Prostate gland (tissue), 2 donors: ENCODE measurements at regions not wholly inside any gene's neighbourhood (a gene's known extent, or its start where the extent isn't known, plus 50 kb on each side); places are given as distances from the start of the nearest gene placed in this dataset.

Experiments
- DNase-seq: peaks from one replicate; pipeline ENCODE4 v3.0.0-alpha.2; 2019; ENCODE audit warnings: low spot score
- H3K27ac ChIP-seq, 2 donors: fragments of 200-600 bp; sonication (generic); 2 replicates each; pipeline ENCODE4 v1.5.1; 2017 to 2019
- H3K27me3 ChIP-seq: fragments of 200-600 bp; sonication (generic); replicated peaks from 2 replicates; pipeline ENCODE4 v1.5.1; 2019; ENCODE audit not compliant: insufficient read depth
- H3K36me3 ChIP-seq, 2 donors: fragments of 200-600 bp; sonication (generic); 1 replicate in 1 of 2; 2 replicates in 1 of 2; pipeline versions ENCODE4 v1.5.1 to v1.8.1; 2017 to 2019
- H3K4me1 ChIP-seq: fragments of 200-600 bp; sonication (generic); replicated peaks from 2 replicates; pipeline ENCODE4 v1.5.1; 2019
- H3K4me3 ChIP-seq, 2 donors: fragments of 200-600 bp; sonication (generic); 2 replicates each; pipeline ENCODE4 v1.5.1; 2017 to 2019
- H3K9me3 ChIP-seq: fragments of 200-600 bp; sonication (generic); 2 replicates; pipeline ENCODE4 v1.5.1; 2017
- POLR2A ChIP-seq: fragments of 450-650 bp; IDR thresholded peaks from one replicate; pipeline ENCODE4 v1.6.1; 2016; ENCODE audit warnings: antibody characterized with exemption, mild to moderate bottlenecking
- POLR2AphosphoS5 ChIP-seq: sonication (generic); formaldehyde crosslinking; IDR thresholded peaks from one replicate; pipeline ENCODE4 v1.6.1; 2017; ENCODE audit warnings: antibody characterized with exemption
- WGBS: methylation state at CpG from one replicate; pipeline ENCODE4 v1.1.5; 2018; 5-methylcytosine and 5-hydroxymethylcytosine counted together
- intact Hi-C: fragments of 100-400 bp; cut with DNase I; formaldehyde crosslinking; loops from one replicate; pipeline ENCODE4 v1.14.2; 2022
- TF ChIP-seq, protein P1 (sequence below), 4 experiments: fragments of 200-600 bp in 2 of 4; fragments of 450-650 bp in 2 of 4; sonication (generic) in 2 of 4; IDR thresholded peaks; 1 replicate in 3 of 4; 2 replicates in 1 of 4; pipeline ENCODE4 v1.5.1; 2016 to 2019; ENCODE audit warnings: antibody characterized with exemption in 4 of 4, mild to moderate bottlenecking in 2 of 4, moderate library complexity in 2 of 4

DNA sequence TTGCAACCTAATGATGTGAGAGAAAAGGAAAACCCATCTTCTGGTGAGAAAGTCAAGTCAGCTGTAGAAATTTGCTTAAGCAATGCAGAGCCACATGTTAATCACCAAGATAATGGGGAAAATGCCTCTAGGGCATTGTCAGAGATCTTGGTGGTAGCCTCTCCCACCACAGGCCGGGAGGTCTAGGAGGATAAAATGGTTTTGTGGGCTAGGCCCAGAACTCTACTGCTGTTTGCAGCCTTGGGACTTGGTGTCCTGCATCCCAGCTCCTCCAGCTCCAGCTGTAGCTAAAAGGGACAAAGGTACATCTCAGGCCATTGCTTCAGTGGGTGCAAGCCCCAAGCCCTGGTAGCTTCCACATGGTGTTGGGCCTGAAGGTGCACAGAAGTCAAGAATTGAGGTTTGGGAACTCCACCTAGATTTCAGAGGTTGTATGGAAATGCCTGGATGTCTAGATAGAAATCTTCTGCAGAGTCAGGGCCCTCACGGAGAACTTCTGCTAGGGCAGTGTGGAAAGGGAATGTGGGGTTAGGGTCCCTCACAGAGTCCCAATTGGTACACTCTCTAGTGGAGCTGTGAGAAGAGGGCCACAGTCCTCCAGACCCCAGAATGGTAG, 382.2 kb upstream of the KLHL1 start:
- no peak overlapping the region for H3K27ac ChIP-seq
- no peak overlapping the region for H3K4me3 ChIP-seq
- H3K27me3 ChIP-seq, result no peaks in the 10 kb centered on the region
- WGBS, result 93% methylated on average over 2 of the region's 2 CpGs
- no peaks in the 10 kb centered on the region for H3K4me1 ChIP-seq
- intact Hi-C loops, result no loop called here
- no peaks in the 10 kb centered on the region for H3K36me3 ChIP-seq
- no peaks in the 10 kb centered on the region for H3K9me3 ChIP-seq
- DNase-seq, result no peak
- TF ChIP-seq, protein P1, sequence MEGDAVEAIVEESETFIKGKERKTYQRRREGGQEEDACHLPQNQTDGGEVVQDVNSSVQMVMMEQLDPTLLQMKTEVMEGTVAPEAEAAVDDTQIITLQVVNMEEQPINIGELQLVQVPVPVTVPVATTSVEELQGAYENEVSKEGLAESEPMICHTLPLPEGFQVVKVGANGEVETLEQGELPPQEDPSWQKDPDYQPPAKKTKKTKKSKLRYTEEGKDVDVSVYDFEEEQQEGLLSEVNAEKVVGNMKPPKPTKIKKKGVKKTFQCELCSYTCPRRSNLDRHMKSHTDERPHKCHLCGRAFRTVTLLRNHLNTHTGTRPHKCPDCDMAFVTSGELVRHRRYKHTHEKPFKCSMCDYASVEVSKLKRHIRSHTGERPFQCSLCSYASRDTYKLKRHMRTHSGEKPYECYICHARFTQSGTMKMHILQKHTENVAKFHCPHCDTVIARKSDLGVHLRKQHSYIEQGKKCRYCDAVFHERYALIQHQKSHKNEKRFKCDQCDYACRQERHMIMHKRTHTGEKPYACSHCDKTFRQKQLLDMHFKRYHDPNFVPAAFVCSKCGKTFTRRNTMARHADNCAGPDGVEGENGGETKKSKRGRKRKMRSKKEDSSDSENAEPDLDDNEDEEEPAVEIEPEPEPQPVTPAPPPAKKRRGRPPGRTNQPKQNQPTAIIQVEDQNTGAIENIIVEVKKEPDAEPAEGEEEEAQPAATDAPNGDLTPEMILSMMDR (IDR thresholded peaks at IDR 0.05), result no peak
- TF ChIP-seq POLR2A, result no peak
- TF ChIP-seq POLR2AphosphoS5, result no peak

DNA sequence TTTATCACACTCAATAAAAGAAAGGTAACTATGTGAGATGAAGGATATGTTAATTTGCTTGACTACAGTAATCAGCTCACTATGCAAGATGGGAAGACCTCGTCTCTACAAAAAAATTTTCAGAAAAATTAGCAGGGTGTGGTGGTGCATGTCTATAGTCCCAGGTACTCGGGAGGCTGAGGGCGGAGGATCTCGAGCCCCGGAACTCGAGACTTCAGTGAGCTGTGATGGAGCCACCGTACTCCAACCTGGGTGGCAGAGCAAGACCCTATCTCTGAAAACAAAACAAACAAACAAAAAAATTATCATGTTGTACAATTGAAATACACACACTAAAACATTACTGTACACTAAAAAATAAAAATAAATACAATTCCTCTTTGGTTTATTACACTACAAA, 376.7 kb upstream of the KLHL1 start:
- 91% methylated on average over 7 of the region's 7 CpGs for WGBS

DNA sequence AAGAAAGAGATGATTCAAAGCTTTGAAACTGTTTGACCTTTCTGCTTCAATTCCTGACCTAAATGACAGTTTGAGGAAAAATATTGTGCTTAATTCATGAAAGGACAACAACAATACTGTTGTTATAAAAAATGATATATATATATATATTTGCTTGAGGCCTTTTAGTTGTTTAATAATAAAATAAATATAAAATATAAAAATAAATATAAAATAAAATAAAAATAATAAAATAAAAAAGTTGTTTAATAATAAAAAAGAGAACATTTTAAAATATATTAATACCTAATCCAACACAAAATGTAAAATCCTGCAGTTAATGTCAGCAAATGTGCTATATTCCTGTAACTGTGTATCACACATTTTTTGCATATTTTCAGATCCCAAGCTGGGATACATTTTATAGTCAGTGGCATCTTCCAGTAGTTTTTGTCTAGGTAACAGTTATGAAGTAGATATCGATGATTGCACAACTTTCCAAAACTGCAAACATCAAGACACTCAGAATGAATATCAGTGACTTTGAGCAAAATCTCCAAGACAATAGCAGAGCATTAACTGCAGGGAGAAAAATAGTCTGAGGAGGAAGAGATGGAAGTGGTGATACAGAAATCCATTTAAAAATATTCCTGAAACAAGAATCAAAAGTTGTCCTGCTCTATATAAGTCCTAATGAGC, 375.5 kb upstream of the KLHL1 start:
- TF ChIP-seq POLR2AphosphoS5 (no peak), POLR2A (no peak)
- TF ChIP-seq, protein P1 (IDR thresholded peaks at IDR 0.05), result no peak
- H3K27me3 ChIP-seq, result no peaks in the 10 kb centered on the region
- H3K27ac ChIP-seq, result no peak overlapping the region
- H3K4me3 ChIP-seq, result no peak overlapping the region
- no peak for DNase-seq
- intact Hi-C loops, result no loop called here
- no peaks in the 10 kb centered on the region for H3K4me1 ChIP-seq
- H3K9me3 ChIP-seq, result no peaks in the 10 kb centered on the region
- no peaks in the 10 kb centered on the region for H3K36me3 ChIP-seq
- WGBS, result 94% methylated on average over 1 of the region's 1 CpG

More for the DNA sequence above, 376.7 kb upstream of the KLHL1 start:
- TF ChIP-seq, protein P1 (IDR thresholded peaks at IDR 0.05), result no peak
- no peak for TF ChIP-seq POLR2A
- TF ChIP-seq POLR2AphosphoS5, result no peak
- no peaks in the 10 kb centered on the region for H3K9me3 ChIP-seq
- no peak overlapping the region for H3K27ac ChIP-seq
- H3K27me3 ChIP-seq, result no peaks in the 10 kb centered on the region
- intact Hi-C loops, result no loop called here
- no peak for DNase-seq
- no peaks in the 10 kb centered on the region for H3K36me3 ChIP-seq
- no peak overlapping the region for H3K4me3 ChIP-seq
- H3K4me1 ChIP-seq, result no peaks in the 10 kb centered on the region

DNA sequence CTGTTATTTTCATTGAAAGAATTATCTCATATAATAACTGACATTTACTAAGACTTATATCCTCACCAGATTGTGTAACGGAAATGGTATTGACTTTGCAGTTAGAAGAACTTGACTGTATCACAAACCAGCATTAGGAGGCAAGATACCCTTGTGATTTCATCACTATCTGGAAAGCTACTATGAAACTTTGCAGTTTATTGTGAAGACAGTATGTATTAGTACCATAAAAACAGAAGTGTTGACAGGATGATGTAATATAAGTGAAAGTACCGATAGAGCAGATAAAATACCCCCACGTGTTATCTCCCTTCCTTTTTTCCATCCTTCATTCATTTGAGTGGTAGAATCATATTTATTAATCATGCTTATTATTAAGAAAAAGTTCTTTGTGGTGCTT, 365.7 kb upstream of the KLHL1 start:
- no peaks in the 10 kb centered on the region for H3K27me3 ChIP-seq
- intact Hi-C loops, result no loop called here
- TF ChIP-seq, protein P1 (IDR thresholded peaks at IDR 0.05), result no peak
- TF ChIP-seq POLR2AphosphoS5 (no peak), POLR2A (no peak)
- H3K36me3 ChIP-seq, result no peaks in the 10 kb centered on the region
- no peaks in the 10 kb centered on the region for H3K9me3 ChIP-seq
- WGBS, result 44% methylated on average over 3 of the region's 3 CpGs
- no peak for DNase-seq
- H3K27ac ChIP-seq, result no peak overlapping the region
- no peak overlapping the region for H3K4me3 ChIP-seq
- no peaks in the 10 kb centered on the region for H3K4me1 ChIP-seq

DNA sequence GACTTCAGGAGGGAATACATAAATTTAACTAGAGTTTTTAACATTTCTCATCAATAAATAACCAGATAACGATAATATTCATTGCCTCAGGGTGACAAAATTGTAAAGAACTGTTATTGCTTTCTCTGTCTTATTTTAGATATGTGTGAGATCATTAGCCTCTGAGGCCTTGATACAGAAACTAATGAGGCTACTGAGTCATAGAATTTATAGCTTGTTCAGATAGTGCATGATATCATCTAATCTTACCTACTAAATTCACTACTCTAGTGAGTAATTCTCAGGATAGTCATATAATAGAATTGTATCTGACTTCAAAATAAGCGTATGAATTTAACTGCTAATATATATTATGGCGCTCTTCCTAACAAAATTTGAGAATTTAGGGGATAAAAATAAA, 360.8 kb upstream of the KLHL1 start:
- Histone ChIP-seq H3K27me3 (no peaks in the 10 kb centered on the region), H3K27ac (no peak overlapping the region), H3K9me3 (no peaks in the 10 kb centered on the region), H3K36me3 (no peaks in the 10 kb centered on the region), H3K4me3 (no peak overlapping the region), H3K4me1 (no peaks in the 10 kb centered on the region)
- TF ChIP-seq POLR2AphosphoS5, result no peak
- TF ChIP-seq, protein P1 (IDR thresholded peaks at IDR 0.05), result no peak
- TF ChIP-seq POLR2A, result no peak
- no peak for DNase-seq
- 90% methylated on average over 3 of the region's 3 CpGs for WGBS
- intact Hi-C loops, result no loop called here
